ENCODE measurements at regions not wholly inside any gene's neighbourhood (a gene's known extent, or its start where the extent isn't known, plus 50 kb on each side); places are given as distances from the start of the nearest gene placed in this dataset.
"Not testable (repeated sequence)": the region's sequence is repeated elsewhere in the genome, so short reads cannot be mapped to it uniquely, and the experiment has no call there.

DNA sequence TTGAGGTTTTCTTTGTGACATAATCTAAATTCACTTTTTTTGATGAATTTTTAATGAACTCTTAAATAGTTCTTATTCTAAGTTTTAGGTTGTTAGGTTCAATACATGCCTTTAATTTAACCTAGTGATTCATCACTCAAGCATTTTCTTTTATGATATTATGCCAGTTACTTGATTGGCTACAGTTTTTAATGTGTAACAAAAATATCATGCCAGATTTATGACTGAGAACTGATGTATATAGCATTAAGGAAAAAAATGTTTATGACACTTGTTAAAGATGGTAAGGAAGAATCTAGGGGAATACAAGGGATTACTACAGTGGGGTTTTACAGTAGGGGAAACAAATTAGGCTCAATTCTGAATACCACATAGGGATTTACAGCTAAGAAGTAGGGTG is 103.1 kb downstream of the VGLL3 start:
- H3K9me3 ChIP-seq, result no peaks in the 10 kb centered on the region
- no peak overlapping the region for H3K27ac ChIP-seq
- TF ChIP-seq, protein P1, sequence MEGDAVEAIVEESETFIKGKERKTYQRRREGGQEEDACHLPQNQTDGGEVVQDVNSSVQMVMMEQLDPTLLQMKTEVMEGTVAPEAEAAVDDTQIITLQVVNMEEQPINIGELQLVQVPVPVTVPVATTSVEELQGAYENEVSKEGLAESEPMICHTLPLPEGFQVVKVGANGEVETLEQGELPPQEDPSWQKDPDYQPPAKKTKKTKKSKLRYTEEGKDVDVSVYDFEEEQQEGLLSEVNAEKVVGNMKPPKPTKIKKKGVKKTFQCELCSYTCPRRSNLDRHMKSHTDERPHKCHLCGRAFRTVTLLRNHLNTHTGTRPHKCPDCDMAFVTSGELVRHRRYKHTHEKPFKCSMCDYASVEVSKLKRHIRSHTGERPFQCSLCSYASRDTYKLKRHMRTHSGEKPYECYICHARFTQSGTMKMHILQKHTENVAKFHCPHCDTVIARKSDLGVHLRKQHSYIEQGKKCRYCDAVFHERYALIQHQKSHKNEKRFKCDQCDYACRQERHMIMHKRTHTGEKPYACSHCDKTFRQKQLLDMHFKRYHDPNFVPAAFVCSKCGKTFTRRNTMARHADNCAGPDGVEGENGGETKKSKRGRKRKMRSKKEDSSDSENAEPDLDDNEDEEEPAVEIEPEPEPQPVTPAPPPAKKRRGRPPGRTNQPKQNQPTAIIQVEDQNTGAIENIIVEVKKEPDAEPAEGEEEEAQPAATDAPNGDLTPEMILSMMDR (IDR thresholded peaks at IDR 0.05), result no peak
- TF ChIP-seq POLR2A (IDR thresholded peaks at IDR 0.05) (no peak), POLR2AphosphoS5 (IDR thresholded peaks at IDR 0.05) (no peak)
- H3K4me1 ChIP-seq (replicated peaks), result no peaks in the 10 kb centered on the region
- H3K27me3 ChIP-seq (replicated peaks; ENCODE audit: insufficient read depth), result no peaks in the 10 kb centered on the region
- intact Hi-C loops (cut with DNase I), result no loop called here
- no peaks in the 10 kb centered on the region for H3K36me3 ChIP-seq
- H3K4me3 ChIP-seq, result no peak overlapping the region
- DNase-seq (ENCODE audit: low spot score), result no peak

DNA sequence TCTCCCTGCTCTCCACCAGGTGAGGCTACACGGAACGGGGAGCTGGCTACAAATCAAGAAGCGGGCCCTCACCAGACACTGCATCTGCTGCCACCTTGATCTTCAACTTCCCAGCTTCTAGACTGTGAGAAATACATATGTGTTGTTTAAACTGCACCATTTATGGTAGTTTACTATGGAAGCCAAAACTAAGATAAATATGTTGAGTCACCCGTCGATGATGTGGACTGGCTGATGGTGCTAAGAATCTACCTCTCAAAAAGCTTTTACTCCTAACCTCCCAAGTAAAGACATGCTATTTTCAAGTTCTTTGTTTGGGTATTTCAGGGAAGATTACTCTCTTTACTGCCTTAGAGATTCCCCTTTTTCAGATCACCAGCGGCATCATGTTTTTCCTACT is 110.9 kb downstream of the VGLL3 start:
- Histone ChIP-seq H3K27me3 (replicated peaks; ENCODE audit: insufficient read depth) (no peaks in the 10 kb centered on the region), H3K4me3 (no peak overlapping the region), H3K27ac (no peak overlapping the region), H3K9me3 (no peaks in the 10 kb centered on the region), H3K36me3 (no peaks in the 10 kb centered on the region), H3K4me1 (replicated peaks) (no peaks in the 10 kb centered on the region)
- no peak for TF ChIP-seq POLR2AphosphoS5 (IDR thresholded peaks at IDR 0.05)
- TF ChIP-seq POLR2A (IDR thresholded peaks at IDR 0.05), result no peak
- TF ChIP-seq, protein P1 (IDR thresholded peaks at IDR 0.05), result no peak
- intact Hi-C loops (cut with DNase I), result no loop called here
- no peak for DNase-seq (ENCODE audit: low spot score)
- 87% methylated on average over 6 of the region's 6 CpGs for WGBS

DNA sequence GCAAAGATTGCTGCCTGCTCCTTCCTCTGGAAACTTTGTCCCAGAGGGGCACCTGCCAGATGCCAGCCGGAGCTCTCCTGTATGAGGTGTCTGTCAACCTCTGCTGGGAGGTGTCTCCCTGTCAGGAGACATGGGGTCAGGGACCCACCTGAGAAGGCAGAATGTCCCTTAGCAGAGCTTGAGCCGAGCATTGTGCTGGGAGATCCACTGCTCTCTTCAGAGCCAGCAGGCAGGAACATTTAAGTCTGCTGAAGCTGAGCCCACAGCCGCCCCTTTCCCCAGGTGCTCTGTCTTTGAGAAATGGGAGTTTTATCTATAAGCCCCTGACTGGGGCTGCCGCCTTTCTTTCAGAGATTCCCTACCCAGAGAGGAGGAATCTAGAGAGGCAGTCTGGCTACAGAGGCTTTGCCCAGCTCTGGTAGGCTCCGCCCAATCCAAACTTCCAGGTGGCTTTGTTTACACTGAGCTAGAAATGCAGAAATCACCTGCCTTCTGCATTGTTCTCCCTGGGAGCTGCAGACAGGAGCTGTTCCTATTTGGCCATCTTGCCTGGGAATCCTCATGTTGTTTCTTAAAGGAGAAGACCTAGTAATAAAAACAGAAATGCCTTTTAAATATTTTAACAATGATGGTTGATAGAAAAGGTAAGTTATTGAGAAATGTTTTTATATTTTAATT is 114.3 kb downstream of the VGLL3 start:
- 59% methylated on average over 5 of the region's 5 CpGs for WGBS
- H3K4me3 ChIP-seq; H3K27ac ChIP-seq; H3K4me1 ChIP-seq (replicated peaks); H3K36me3 ChIP-seq; H3K9me3 ChIP-seq; DNase-seq (ENCODE audit: low spot score); intact Hi-C loops (cut with DNase I); H3K27me3 ChIP-seq (replicated peaks; ENCODE audit: insufficient read depth): not testable (repeated sequence)

- intact Hi-C loops (cut with DNase I); H3K9me3 ChIP-seq: not testable (repeated sequence)
- WGBS, result 93% methylated on average over 1 of the region's 1 CpG
These were observed 116.2 kb downstream of the VGLL3 start for GRCh38 chr3:86874790-86875189.

GRCh38 chr3:86869566-86869965 is 121.4 kb downstream of the VGLL3 start:
- TF ChIP-seq POLR2AphosphoS5 (IDR thresholded peaks at IDR 0.05) (no peak), POLR2A (IDR thresholded peaks at IDR 0.05) (no peak)
- TF ChIP-seq, protein P1 (IDR thresholded peaks at IDR 0.05), result no peak
- H3K27me3 ChIP-seq (replicated peaks; ENCODE audit: insufficient read depth), result no peaks in the 10 kb centered on the region
- 53% methylated on average over 4 of the region's 4 CpGs for WGBS
- no peaks in the 10 kb centered on the region for H3K9me3 ChIP-seq
- no peak overlapping the region for H3K27ac ChIP-seq
- H3K4me1 ChIP-seq (replicated peaks), result no peaks in the 10 kb centered on the region
- no peak overlapping the region for H3K4me3 ChIP-seq
- intact Hi-C loops (cut with DNase I), result no loop called here
- DNase-seq (ENCODE audit: low spot score), result no peak
- H3K36me3 ChIP-seq, result no peaks in the 10 kb centered on the region

More at GRCh38 chr3:86874790-86875189, 116.2 kb downstream of the VGLL3 start:
- DNase-seq (ENCODE audit: low spot score); H3K27ac ChIP-seq; H3K4me1 ChIP-seq (replicated peaks); H3K36me3 ChIP-seq; H3K4me3 ChIP-seq; H3K27me3 ChIP-seq (replicated peaks; ENCODE audit: insufficient read depth): not testable (repeated sequence)

- no peaks in the 10 kb centered on the region for H3K9me3 ChIP-seq
- H3K4me1 ChIP-seq (replicated peaks), result no peaks in the 10 kb centered on the region
- intact Hi-C loops (cut with DNase I), result no loop called here
- no peak overlapping the region for H3K27ac ChIP-seq
- no peak overlapping the region for H3K4me3 ChIP-seq
- 29% methylated on average over 2 of the region's 2 CpGs for WGBS
- no peaks in the 10 kb centered on the region for H3K36me3 ChIP-seq
- no peak for DNase-seq (ENCODE audit: low spot score)
- no peak for TF ChIP-seq POLR2A (IDR thresholded peaks at IDR 0.05)
- TF ChIP-seq, protein P1 (IDR thresholded peaks at IDR 0.05), result no peak
- TF ChIP-seq POLR2AphosphoS5 (IDR thresholded peaks at IDR 0.05), result no peak
- H3K27me3 ChIP-seq (replicated peaks; ENCODE audit: insufficient read depth), result no peaks in the 10 kb centered on the region
These were observed 123.0 kb downstream of the VGLL3 start for GRCh38 chr3:86867982-86868381.
